Aorta (tissue), 5 donors: ENCODE measurements at regions not wholly inside any gene's neighbourhood (a gene's known extent, or its start where the extent isn't known, plus 50 kb on each side); places are given as distances from the start of the nearest gene placed in this dataset.

Experiments used
- ATAC-seq: fragments of 200-7000 bp; cut with Tn5 transposase; one replicate; pipeline ENCODE4 v1.9.1; 2022; ENCODE audit warnings: moderate library complexity; ENCODE audit not compliant: low FRiP score
- DNase-seq, 2 donors: peaks; one replicate each; pipeline ENCODE4 v3.0.0-alpha.2; 2020
- H3K27ac ChIP-seq, 2 donors: one replicate each; pipeline ENCODE4 v1.5.1; 2013; ENCODE audit warnings: low read length in 2 of 2, mild to moderate bottlenecking in 2 of 2, moderate library complexity in 2 of 2, control low read depth in 1 of 2, inconsistent platforms in 1 of 2, low read depth in 1 of 2
- H3K27me3 ChIP-seq, 2 donors: one replicate each; pipeline ENCODE4 v1.6.1; 2013; ENCODE audit warnings: control low read depth in 1 of 2, low read length in 1 of 2, mild to moderate bottlenecking in 1 of 2, moderate library complexity in 1 of 2; ENCODE audit not compliant: insufficient read depth in 2 of 2, control insufficient read depth in 1 of 2
- H3K36me3 ChIP-seq, 2 donors: one replicate each; pipeline ENCODE4 v1.6.1; 2013; ENCODE audit warnings: control low read depth in 1 of 2, low read length in 1 of 2, mild to moderate bottlenecking in 1 of 2; ENCODE audit not compliant: insufficient read depth in 2 of 2, control insufficient read depth in 1 of 2
- H3K4me1 ChIP-seq, 2 donors: one replicate each; pipeline ENCODE4 v1.6.1; 2013; ENCODE audit warnings: low read length in 2 of 2, control low read depth in 1 of 2, mild to moderate bottlenecking in 1 of 2, moderate library complexity in 1 of 2; ENCODE audit not compliant: insufficient read depth in 2 of 2, control insufficient read depth in 1 of 2
- H3K4me3 ChIP-seq, 2 donors: one replicate each; pipeline ENCODE4 v1.5.1; 2013; ENCODE audit warnings: low read length in 2 of 2, control low read depth in 1 of 2, mild to moderate bottlenecking in 1 of 2
- H3K9me3 ChIP-seq: one replicate; pipeline ENCODE4 v1.6.1; 2013; ENCODE audit warnings: mild to moderate bottlenecking, low read length; ENCODE audit not compliant: control insufficient read depth
- WGBS, 2 donors: extraction: QIAGEN DNeasy Blood & Tissue Kit; methylation state at CpG; one replicate each; pipeline ENCODE4 v1.1.7; 2013; 5-methylcytosine and 5-hydroxymethylcytosine counted together
- intact Hi-C, 2 donors: fragments of 100-400 bp; cut with DNase I; formaldehyde crosslinking; loops; one replicate each; pipeline versions ENCODE4 v1.14.2 to v1.15.0; 2022
- donor health status: healthy with polysubstance abuse.
- donor health status: Bipolar disorder and iron deficiency.
- donor health status: DM: no; HTN: no; CAD: no.
- donor health status: DM: no; HTN: no; CAD: no.
- donor health status: DM: yes; HTN: yes; CAD: no.

DNA sequence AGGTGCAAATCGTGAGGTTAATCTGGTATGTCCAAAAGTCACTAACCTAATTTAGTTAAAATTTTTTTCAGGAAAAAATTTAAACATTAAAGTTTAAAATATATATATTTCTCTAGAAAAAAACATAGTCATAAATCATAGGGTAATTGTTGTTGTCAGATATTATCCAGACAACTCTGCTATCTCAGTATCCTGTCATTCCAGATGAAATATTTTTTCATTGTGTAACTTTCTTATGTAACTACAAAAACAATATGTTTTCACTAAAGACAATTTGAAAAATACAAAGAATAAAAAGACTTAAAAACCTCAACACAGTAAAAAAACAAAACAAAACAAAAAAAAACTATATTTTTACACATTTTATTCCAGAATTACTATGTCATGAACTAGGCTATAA lies 57.6 kb downstream of the TENT5A start:
- Histone ChIP-seq H3K4me1 (peaks cover 0 to 7% of the 10 kb centered on the region in 2 donors), H3K9me3 (no peaks in the 10 kb centered on the region), H3K27ac (no peak overlapping the region), H3K27me3 (no peaks in the 10 kb centered on the region), H3K4me3 (no peak overlapping the region), H3K36me3 (no peaks in the 10 kb centered on the region)
- 96 to 97% methylated on average over 1 of the region's 1 CpG for WGBS, 2 donors
- intact Hi-C loops, result no loop called here
- no peak for DNase-seq
- ATAC-seq, result no peak

DNA sequence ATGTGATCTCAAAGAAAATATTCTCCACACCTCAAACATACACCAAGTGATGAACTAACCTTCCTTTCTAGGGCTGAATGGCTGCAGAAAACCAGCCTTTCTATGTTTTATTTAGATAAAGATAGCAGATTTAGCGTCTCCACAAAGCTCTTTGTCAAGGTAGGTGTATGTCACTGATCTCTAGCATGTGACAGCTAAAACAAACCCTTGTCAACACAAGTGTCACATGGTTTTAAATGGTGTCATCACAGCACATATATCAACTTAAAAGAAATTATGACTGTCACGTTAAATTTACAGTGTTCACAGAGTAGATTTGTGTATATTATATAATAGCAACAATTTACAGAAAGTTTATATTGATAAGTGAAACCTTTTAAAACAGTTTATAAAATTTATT lies 58.3 kb downstream of the TENT5A start:
- no peaks in the 10 kb centered on the region for H3K9me3 ChIP-seq
- intact Hi-C loops, result no loop called here
- H3K27me3 ChIP-seq, result no peaks in the 10 kb centered on the region
- H3K4me1 ChIP-seq, result peaks cover 0 to 7% of the 10 kb centered on the region in 2 donors
- no peaks in the 10 kb centered on the region for H3K36me3 ChIP-seq
- H3K27ac ChIP-seq, result no peak overlapping the region
- ATAC-seq (no peak), DNase-seq (no peak)
- WGBS, 2 donors, result 77 to 90% methylated on average over 2 of the region's 2 CpGs
- H3K4me3 ChIP-seq, result no peak overlapping the region

DNA sequence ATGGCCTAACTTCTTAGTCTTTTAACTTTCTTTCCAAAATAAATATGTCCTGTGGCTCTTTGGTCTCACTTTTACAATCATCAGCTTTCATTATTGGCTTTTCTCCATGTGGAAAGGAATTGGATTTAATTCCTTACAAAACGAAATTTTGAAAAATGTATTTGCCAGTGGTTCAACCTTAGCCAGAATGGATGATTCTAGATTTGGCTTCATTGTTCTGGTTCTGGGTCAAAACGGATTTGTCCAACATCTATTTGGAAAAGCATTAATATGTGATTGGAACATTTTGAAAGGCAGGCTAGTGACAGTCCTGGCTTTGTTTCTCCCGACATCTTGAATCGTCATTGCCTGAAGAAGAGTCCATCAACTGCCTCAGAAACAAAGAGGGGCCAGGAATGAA lies 59.2 kb downstream of the TENT5A start:
- DNase-seq, result no peak
- H3K36me3 ChIP-seq, result no peaks in the 10 kb centered on the region
- no peaks in the 10 kb centered on the region for H3K9me3 ChIP-seq
- peaks cover 0 to 7% of the 10 kb centered on the region in 2 donors for H3K4me1 ChIP-seq
- no peaks in the 10 kb centered on the region for H3K27me3 ChIP-seq
- WGBS, 2 donors, result 21 to 34% methylated on average over 4 of the region's 4 CpGs
- no peak overlapping the region for H3K27ac ChIP-seq
- ATAC-seq, result no peak
- intact Hi-C loops, result no loop called here
- H3K4me3 ChIP-seq, result no peak overlapping the region

DNA sequence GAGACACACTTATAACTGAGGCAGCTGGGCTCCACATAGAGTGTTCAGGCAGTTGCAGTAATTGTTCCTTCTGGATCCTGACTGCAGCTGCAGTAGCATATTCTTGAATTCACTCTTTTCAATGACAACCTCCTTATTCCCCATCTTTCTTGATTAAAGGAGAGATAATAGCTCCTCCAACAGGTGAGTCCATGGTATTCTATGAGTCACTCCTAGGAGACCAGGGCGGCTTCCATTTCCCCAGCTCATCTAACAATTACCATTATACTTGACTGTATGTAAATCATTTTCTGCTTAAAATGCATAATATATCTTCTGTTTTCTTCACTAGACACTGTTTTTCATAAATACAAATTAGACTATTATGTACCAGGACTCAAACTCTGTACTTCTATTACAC lies 62.4 kb downstream of the TENT5A start:
- intact Hi-C loops, result no loop called here
- WGBS, 2 donors, result 99 to 100% methylated on average over 1 of the region's 1 CpG
- H3K27me3 ChIP-seq, result no peaks in the 10 kb centered on the region
- H3K4me3 ChIP-seq, result no peak overlapping the region
- ATAC-seq (no peak), DNase-seq (no peak)
- peaks cover 0 to 2% of the 10 kb centered on the region in 2 donors for H3K4me1 ChIP-seq
- H3K36me3 ChIP-seq, result no peaks in the 10 kb centered on the region
- no peaks in the 10 kb centered on the region for H3K9me3 ChIP-seq
- no peak overlapping the region for H3K27ac ChIP-seq

DNA sequence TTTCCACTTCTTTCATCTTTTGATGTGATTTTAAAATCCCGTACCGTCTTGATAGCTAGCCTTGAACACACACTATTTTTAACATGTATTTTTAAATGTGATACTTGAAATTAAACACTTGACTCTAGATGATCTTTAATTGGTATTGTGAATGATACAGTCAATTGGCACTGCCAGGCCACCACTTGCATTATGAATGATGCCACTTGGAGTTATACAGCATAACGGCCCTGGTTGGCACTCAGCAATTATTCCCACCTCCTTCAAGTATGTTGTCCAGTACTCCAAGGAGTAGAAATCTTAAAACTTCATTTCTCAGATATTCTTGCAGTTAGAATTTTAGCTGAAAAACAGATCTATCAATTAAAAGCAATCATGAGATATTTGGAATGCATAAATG lies 62.9 kb downstream of the TENT5A start:
- no peaks in the 10 kb centered on the region for H3K27me3 ChIP-seq
- no peak overlapping the region for H3K4me3 ChIP-seq
- H3K27ac ChIP-seq, result no peak overlapping the region
- no peak for DNase-seq
- no peaks in the 10 kb centered on the region for H3K9me3 ChIP-seq
- no peaks in the 10 kb centered on the region for H3K36me3 ChIP-seq
- intact Hi-C loops, result no loop called here
- WGBS, 2 donors, result 96 to 97% methylated on average over 3 of the region's 3 CpGs
- no peak for ATAC-seq
- H3K4me1 ChIP-seq, result peaks cover 0 to 2% of the 10 kb centered on the region in 2 donors

DNA sequence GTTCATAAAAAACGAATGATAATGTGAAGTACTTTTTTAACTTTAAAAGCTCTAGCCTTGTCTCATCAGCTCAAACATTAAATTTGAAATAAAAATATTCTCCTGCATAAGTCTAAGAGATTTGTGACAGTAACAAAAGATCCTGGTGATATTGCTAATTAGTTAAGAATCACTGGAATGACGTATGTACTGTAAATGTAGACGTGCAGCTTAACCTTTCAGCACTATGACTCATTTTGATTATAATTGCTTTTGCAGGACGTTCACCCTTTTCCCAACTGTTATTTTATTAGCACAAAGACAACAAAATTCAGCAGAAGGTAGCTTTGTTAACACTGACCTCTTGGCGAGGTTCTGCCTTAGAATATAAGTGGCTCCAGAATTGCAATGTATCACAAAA lies 68.6 kb downstream of the TENT5A start:
- no peaks in the 10 kb centered on the region for H3K9me3 ChIP-seq
- no peaks in the 10 kb centered on the region for H3K36me3 ChIP-seq
- no peak for DNase-seq
- ATAC-seq, result no peak
- H3K4me3 ChIP-seq, result no peak overlapping the region
- intact Hi-C loops, result no loop called here
- H3K4me1 ChIP-seq, result peaks cover 0 to 3% of the 10 kb centered on the region in 2 donors
- no peak overlapping the region for H3K27ac ChIP-seq
- 45 to 56% methylated on average over 5 of the region's 5 CpGs for WGBS, 2 donors
- H3K27me3 ChIP-seq, result no peaks in the 10 kb centered on the region

DNA sequence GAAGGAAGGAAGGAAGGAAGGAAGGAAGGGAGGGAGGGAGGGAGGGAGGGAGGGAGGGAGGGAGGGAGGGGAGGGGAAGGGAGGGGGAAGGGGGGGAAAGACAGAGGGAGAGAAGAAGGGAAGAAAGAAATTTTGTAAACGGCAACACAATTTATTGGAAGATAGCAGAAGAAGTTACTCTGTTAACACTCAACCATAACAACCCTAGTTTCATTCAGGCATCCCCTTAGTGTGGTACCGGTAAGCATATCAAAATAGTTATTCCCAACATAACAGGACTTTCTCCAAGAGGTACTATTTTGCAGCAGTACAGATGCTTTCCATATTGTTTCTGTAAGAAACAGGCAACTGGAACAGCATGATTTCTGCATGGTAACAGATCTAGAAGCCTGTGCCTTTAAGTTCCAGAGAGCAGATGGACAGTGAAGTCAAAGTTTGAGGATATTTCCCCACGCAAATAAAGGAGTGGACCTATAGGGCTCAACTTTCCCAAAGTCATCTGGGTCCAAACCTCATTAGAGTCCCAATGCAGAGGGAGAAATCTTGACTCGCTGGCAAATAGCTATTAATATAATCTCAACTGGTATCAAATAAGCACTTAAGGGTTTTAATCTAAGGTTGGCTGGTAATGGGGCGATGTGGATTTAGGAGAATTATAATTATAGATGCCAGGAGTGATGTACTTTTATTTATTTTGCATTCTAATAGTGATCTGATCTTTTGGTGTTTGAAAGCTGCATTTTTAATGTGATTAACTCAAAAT lies 69.4 kb downstream of the TENT5A start:
- DNase-seq (no peak), ATAC-seq (no peak)
- Histone ChIP-seq H3K27ac (no peak overlapping the region), H3K27me3 (no peaks in the 10 kb centered on the region), H3K4me1 (peaks cover 0 to 3% of the 10 kb centered on the region in 2 donors), H3K9me3 (no peaks in the 10 kb centered on the region), H3K4me3 (no peak overlapping the region), H3K36me3 (no peaks in the 10 kb centered on the region)
- intact Hi-C loops, result no loop called here
- 89 to 95% methylated on average over 5 of the region's 5 CpGs for WGBS, 2 donors

DNA sequence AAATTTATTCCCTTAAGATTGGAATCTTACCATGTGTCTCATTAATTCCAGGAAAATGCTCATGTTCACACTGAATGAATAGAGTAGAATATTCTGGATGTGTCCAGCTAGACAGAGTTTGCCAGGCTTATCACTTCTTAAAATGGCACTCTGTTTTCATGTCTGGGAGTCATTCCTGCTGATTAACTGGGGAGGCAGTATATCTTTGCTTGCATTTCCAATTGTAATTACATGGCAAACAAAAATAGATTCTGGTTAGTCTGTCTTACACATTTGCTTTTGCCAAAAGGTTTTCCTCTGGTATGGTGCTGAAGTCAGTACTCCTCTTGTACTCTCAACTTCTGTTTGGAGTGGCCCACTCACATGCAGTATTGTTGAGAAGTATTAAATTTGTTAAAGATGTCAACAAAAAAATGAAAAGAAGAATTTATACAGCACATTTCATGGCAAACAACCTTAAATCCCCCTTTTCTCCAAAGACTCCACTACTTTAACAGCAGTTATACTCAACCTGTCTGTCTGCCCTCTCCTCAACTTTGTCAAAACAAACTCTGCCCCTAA lies 70.2 kb downstream of the TENT5A start:
- intact Hi-C loops, result no loop called here
- no peak overlapping the region for H3K4me3 ChIP-seq
- H3K27me3 ChIP-seq, result no peaks in the 10 kb centered on the region
- DNase-seq (no peak), ATAC-seq (no peak)
- H3K4me1 ChIP-seq, result peaks cover 0 to 3% of the 10 kb centered on the region in 2 donors
- H3K36me3 ChIP-seq, result no peaks in the 10 kb centered on the region
- no peaks in the 10 kb centered on the region for H3K9me3 ChIP-seq
- H3K27ac ChIP-seq, result no peak overlapping the region

DNA sequence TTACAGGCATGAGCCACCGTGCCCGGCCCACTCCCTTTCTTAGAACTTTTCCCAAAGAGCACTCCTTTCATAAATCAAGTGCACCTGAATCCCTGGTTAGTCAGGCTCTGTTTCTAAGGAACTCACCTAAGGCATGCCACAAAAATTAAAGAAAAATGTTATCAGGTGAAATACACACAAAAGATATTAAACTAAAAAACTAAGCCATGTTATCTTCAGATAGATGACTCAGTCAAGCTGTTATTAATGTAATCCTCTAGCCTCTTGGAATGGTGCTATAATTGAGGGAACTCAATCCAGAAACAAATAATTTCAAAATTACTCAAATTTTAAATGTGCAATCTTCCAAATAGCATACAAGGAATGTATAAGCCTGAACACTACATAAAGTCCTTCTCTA lies 83.0 kb downstream of the TENT5A start:
- Histone ChIP-seq H3K27me3 (no peaks in the 10 kb centered on the region), H3K36me3 (no peaks in the 10 kb centered on the region), H3K9me3 (no peaks in the 10 kb centered on the region), H3K4me3 (no peak overlapping the region), H3K4me1 (peaks cover 0 to 2% of the 10 kb centered on the region in 2 donors), H3K27ac (no peak overlapping the region)
- DNase-seq, result no peak
- 93% methylated on average over 2 of the region's 2 CpGs for WGBS, 2 donors
- intact Hi-C loops, result no loop called here
- no peak for ATAC-seq
